HEK293T (cell line): ENCODE measurements at regions not wholly inside any gene's neighbourhood (a gene's known extent, or its start where the extent isn't known, plus 50 kb on each side); places are given as distances from the start of the nearest gene placed in this dataset.

Experiments used
- ARNT ChIP-seq: fragments of 450-650 bp; IDR thresholded peaks from 2 replicates; pipeline ENCODE4 v1.6.1; 2017; ENCODE audit warnings: mild to moderate bottlenecking
- SP1 ChIP-seq: fragments of 450-650 bp; IDR thresholded peaks from 2 replicates; pipeline ENCODE4 v1.6.1; 2017

DNA sequence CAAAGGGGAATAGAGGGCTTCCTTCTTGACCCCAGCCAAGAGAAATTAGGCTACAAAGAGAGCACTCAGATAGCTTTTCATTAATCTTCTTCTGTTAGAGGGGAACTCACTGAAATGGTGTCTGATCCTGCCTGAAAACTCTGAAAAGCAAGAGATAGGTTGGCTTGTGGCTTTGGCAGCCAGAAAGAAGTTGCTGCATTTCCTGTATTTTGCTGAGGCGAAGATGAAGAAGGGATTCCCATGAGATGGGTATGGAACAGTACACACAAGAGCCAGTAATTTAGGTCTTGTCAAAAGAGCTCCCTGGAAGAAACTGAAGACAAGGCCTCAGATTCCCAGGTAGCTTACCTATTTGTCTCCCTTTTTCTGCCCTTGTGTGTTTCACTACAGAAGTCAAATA is 120.9 kb upstream of the TARS1 start:
- TF ChIP-seq ARNT, result no peak
- TF ChIP-seq SP1, result no peak
